GM18861 (cell line): ENCODE measurements at regions not wholly inside any gene's neighbourhood (a gene's known extent, or its start where the extent isn't known, plus 50 kb on each side); places are given as distances from the start of the nearest gene placed in this dataset.
"Not testable (repeated sequence)": the region's sequence is repeated elsewhere in the genome, so short reads cannot be mapped to it uniquely, and the experiment has no call there.

Source experiments
- ATAC-seq: cut with Tn5 transposase; IDR thresholded peaks from one replicate; pipeline ENCODE4 v1.9.1; 2021; ENCODE audit not compliant: unreplicated experiment

DNA sequence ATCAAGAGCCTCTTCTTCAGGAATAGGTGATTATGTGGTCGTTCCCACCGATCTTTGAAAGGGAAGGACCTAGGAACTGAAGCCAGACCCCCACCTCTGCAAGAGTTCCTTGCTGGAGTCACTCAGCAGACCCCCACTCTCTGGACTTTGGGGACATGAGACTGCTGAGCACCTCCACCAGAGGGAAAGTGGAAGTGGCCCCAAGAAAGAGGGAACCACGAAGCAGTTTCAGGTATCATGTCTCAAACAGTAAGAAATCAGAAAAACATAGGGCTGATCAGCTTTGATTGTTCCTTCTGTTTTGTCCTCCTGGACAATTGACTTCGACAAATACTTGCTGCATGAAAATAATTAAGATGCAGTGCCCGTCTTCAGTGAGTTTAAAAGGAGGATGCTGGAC lies 84.2 kb upstream of the ADORA2B start:
- not testable (repeated sequence) for ATAC-seq

DNA sequence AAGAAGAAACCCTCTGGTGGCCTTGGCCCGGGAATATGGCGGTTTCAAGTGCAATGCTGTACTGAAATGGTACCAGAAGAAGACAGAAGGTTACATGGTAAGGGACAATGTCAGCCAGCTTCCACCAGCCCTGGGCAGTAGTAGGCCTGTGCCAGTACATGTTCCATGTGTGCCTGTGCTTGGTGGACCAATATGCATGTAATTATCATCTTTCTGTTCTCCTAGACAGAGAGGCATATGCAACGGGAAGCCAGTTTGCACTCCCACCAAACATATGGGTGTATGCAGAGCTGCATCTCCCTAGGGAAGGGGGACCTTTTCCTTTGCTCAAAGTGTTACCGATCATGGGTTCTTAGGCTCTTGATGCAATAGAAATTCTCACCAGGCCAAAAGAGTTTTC lies 80.9 kb upstream of the ADORA2B start:
- not testable (repeated sequence) for ATAC-seq

DNA sequence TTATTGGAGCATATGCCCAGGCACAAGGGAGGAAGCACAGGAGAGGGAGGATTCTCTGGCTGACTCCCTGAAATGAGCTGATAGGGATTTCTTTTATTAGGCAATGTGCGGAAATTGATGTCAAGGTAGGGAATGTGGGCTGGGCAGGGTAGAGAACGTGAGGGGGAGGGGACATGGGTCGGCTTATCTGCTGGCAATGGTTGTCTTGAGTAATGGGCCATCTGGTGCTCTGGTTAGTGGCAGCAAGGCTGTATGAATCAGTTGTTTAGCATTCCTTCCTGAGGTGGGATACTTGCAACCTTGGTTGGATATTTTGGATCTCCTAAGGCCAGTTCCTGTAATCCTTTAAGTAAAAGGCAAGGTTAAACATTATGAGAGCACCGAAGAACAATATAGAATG lies 80.5 kb upstream of the ADORA2B start:
- ATAC-seq, result not testable (repeated sequence)

DNA sequence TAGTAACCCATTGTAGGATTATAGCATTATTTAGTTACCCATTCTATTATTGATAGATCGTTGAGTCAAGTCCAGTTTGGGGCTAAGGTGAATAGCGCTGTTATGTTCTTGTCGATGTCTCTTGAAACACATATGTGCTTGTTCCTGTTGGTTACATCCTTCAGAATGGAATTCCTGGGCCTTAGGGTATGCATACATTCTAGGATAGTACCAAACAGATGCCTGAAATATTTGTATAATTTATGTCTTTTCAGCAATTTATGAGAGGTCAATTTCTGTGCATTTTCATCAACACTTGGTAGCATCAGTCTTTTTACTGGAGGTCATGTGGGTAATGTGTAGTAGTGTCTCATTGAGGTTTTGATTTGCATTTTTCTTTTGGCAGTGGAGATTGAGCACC lies 78.9 kb upstream of the ADORA2B start:
- not testable (repeated sequence) for ATAC-seq

DNA sequence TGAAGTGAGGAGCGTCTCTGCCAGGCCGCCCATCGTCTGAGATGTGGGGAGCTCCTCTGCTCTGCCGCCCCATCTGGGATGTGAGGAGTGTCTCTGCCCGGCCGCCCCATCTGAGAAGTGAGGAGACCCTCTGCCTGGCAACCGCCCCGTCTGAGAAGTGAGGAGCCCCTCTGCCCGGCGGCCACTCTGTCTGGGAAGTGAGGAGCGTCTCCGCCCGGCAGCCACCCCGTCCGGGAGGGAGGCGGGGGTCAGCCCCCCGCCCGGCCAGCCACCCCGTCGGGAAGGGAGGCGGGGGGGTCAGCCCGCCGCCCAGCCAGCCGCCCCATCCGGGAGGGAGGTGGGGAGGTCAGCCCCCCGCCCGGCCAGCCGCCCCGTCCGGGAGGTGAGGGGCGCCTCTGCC lies 77.6 kb upstream of the ADORA2B start:
- ATAC-seq, result not testable (repeated sequence)

DNA sequence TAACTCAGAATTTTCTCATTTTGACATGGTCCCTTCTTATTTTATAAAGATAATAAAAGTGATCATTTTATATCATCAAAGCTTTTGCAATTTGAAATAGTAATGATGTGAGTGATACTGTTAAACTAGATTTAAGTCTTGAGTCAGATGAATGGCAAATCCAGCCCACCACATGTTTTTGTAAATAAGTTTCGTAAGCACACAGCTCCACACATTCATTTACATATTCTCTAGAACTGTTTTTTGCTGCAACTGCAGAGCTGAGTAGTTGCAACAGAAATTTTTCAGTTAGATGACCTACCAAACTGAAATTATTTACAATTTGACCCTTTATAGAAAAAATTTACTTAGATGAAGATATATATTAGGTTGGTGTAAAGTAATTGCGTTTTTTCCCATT lies 75.1 kb upstream of the ADORA2B start:
- ATAC-seq, result not testable (repeated sequence)

DNA sequence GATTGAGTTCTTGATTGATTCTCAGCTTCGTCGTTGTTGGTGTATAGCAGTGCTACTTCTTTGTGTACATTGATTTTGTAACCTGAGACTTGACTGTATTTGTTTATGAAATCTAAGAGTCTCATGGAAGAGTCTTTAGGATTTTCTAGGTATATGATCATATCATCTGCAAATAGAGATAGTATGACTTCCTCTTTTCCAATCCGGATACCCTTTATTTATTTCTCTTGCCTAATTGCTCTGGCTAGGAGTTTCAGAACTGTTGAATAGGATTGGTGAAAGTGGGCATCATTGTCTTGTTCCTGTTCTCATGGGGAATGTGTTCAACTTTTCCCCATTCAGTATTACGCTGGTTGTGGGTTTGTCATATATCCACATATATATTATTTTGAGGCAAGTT lies 72.3 kb upstream of the ADORA2B start:
- not testable (repeated sequence) for ATAC-seq

DNA sequence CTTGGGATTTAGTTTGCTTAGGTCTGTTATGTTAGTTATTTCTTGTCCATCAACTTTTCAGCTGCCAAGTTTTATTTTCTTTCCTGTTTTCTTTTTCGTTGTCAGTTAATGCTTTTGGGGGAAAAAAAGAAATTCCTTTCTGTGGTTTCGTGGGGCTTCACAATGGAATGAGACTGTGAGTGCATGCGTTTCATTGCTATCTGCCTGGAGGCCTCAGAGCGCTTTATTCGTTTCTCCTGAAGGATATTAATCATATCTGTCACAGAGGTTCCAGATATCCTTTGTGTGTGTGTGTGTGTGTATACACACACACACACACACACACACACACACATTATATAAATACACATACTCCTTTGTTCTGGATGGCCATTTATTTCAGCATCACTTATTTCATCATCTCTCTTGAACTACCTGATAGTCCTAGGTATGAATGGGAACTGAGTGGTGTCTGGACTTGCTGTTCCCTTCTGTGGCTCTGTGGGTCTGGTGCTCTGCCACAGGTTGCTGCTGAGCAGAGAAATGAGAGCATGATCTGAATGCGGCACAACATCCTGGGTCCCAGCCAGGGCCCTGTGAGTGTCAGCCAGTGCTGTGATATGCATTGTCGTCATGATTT lies 66.9 kb upstream of the ADORA2B start:
- ATAC-seq, result not testable (repeated sequence)

DNA sequence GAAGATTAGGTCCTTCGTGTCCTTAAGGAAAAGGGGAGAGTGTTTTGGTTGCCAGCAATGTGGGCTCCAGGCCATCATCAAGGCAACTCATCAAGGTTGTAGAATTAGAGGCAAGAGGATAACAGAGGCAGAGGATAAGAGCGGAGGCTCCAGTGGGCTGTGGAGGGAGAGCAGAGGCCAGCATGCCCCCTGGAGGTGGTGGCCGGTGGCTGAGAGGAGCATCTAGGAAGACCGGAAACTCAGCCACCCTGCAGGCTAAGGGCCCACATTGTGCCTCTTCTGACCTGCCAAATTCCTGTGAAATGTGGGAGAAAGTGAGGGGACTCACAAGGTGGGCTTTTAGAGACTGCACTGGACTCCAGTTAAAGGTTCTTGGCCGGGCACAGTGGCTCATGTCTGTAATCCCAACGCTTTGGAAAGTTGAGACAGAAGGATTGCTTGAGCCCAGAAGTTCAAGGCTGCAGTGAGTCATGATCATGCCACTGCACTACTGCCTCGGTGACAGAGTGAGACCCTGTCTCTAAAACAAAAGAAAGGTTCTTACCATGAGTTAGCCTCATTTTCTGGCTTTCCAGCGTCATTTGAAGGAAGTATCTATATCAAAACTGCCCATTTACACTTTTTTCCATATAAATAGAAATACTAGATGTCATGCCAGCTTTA lies 62.7 kb upstream of the ADORA2B start:
- ATAC-seq, result no peak

DNA sequence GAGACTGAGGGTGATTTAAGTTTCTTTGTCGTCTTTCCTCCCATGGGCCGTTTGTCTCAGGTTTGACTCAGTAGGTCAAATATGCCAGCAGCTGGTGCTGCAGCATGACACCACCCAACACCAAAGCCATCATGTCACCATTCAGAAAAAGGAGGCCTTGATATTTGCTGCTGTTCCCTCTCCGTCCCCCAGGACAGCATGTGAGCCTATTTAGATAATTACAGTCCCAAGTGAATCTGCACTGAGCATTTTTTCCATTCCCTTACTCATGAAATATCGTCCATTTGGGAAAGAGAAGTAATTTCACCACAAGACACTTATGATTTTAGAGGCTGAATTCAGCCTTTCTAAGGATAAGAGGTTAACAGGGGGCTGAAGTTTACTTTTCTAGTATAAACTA lies 62.2 kb upstream of the ADORA2B start:
- ATAC-seq, result no peak

DNA sequence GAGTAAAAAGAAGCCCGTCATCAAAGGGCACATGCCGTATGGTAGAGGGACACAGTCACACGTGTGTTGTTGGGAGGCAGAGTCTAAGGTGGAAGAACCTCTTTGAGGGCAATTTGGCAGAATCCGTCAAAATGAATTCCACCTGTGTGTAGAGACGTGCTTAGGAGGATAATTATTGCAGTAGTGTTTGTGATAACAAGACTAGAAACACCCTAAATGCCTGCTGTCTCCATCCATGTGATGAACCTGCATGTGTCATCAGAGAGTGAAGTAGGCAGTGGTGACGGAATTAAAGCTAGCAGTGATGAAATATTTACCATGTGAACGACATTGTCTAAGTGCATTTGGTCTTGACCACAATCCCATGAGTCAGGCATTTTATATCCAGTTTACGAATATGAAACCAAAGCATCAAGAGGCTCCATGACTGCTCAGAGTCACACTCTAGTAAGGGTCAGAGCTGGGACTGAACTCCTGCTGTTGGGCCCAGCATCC lies 61.3 kb upstream of the ADORA2B start:
- ATAC-seq, result no peak

DNA sequence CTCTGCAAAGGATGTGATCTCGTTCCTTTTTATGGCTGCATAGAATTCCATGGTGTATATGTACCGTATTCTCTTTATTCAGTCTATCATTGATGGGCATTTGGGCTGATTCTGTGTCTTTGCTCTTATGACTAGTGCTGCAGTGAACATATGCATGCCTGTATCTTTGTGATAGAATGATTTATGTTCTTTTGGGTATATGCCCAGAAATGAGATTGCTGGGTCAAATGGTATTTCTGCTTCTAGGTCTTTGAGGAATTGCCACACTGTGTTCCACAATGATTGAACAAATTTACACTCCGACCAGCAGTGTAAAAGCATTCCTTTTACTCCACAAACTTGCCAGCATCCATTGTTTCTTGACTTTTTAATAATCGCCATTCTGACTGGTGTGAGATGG lies 60.2 kb upstream of the ADORA2B start:
- no peak for ATAC-seq

DNA sequence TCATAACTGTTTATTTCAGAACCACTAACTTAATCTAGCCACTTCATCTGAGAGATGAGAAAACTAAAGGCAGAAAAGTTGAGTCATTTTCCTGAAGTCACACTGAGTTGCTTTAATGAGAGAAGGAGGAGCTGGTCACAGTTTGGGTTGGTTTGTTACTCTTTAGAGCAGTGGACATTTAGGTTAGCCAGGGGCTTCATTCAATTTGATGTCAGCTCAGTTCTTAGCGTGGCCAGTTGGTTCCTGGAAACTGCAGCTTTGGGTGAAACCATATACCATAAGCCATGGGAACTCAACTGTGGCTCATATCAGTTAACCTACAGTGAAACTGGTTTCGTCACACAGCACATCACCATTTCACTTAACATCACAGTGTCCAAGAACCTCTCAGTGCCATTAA lies 59.2 kb upstream of the ADORA2B start:
- no peak for ATAC-seq

DNA sequence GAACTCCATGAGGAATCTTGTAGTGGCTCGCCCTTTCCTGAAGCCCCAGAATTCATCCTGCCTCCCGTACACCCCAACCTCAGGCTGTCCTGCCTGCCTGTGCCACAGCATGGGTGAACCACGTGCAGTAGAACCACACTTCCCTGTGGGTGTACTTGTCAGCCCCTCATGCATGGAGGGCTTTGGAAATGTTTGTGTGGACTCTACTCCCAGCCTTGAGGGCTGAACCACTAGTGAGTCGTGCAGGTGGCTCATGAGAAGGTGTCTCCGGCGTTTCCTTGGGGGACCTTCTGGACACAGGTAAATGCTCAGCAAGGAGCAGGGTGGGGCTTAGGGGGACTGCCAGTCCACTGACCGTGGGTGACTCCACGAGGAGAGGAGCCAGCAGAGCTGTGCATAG lies 58.7 kb upstream of the ADORA2B start:
- no peak for ATAC-seq

DNA sequence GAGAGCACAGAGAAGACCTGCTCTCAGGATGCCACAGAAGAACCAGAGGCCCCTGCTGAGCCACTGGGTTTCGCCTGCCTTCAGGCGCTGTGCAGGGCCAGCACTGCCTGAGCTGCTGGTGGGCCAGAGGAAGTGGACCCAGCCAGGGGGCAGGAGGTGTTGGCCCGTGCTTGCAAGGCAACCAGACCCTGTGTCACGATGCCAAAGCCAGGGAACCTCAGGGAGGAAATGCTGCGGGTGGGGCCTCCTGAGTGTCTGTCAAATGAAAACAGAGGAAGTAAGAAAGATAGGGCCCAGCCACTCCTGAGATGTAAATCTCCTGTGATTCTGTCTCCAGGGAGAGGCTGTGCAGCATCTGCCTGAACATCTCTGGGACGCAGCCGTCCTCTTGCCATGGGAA lies 58.1 kb upstream of the ADORA2B start:
- no peak for ATAC-seq

DNA sequence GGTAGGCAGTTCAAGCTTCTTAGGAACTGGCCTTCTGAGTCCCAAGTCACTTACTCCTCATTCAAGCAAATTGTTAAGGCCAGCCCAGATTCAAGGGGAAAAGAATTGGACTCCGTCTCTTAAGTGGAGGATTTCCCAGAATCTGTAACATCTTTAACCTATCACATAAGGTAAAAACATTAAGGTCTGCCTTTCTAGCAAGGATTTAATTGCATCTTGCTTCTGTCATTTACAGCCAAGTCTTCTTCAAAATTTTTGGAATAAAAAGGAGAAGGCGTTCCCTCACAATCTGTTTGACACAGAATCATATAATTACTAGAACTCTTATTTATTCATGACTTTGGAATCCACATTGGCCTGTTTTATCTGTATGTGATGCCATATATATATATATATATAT lies 56.5 kb upstream of the ADORA2B start:
- ATAC-seq, result no peak

DNA sequence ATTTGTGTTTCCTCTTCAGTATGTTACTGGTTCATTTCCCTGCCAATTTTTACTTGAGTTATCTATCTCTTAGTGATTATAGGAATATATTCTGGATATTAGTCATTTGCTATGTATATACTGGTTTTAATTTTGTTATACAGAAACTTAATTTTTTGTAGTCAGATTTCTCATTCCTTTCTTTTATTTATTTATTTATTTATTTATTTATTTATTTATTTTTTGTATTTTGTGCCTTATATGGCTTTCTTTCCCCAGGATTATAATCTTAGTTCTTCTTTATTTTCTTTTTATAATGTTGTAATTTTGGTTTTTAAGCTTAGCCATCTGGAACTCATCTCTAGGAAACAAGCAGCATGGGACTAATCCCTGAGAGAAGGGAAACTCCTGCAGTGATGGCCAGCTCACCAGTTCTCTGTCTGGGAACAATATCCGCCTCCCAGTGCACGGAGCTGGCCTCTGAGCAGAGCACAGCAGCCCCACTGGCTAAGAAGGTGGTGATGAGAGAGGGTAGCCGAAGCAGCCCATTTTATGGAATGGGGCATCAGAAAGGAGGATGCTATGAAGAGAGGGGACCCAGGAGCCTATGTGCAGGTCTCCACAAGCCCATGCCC lies 54.5 kb upstream of the ADORA2B start:
- no peak for ATAC-seq

DNA sequence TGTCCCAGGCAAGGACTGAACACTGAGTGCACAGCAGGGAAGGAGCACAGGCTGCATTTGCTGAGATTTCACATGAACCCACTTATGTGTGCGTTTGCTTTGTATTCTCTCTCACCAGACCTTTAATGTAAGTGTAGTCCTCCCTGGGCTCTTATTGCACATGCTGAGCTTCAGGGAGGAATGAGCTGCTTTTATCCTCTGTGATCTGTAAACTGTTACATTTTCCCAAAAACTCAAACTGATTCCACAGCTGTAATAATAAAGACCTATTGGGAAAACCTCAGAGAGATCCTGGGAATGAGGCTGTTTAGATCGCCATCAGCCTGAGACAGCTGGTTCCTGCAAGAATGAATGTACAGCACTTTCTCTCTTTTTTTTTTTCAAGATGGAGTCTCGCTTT lies 53.6 kb upstream of the ADORA2B start:
- ATAC-seq, result no peak

DNA sequence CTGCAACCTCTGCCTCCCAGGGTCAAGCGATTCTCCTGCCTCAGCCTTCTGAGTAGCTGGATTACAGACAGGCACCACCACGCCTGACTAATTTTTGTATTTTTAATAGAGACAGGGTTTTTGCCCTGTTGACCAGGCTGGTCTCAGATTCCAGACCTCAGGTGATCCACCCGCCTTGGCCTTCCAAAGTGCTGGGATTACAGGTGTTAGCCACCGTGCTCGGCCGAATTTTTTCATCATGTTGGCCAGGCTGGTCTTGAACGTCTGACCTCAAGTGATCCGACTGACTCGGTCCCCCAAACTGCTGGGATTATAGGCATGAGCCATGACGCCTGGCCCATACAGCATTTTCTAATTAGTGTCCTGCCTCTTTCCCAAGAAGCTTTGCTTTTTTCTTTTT lies 52.7 kb upstream of the ADORA2B start:
- ATAC-seq, result no peak

DNA sequence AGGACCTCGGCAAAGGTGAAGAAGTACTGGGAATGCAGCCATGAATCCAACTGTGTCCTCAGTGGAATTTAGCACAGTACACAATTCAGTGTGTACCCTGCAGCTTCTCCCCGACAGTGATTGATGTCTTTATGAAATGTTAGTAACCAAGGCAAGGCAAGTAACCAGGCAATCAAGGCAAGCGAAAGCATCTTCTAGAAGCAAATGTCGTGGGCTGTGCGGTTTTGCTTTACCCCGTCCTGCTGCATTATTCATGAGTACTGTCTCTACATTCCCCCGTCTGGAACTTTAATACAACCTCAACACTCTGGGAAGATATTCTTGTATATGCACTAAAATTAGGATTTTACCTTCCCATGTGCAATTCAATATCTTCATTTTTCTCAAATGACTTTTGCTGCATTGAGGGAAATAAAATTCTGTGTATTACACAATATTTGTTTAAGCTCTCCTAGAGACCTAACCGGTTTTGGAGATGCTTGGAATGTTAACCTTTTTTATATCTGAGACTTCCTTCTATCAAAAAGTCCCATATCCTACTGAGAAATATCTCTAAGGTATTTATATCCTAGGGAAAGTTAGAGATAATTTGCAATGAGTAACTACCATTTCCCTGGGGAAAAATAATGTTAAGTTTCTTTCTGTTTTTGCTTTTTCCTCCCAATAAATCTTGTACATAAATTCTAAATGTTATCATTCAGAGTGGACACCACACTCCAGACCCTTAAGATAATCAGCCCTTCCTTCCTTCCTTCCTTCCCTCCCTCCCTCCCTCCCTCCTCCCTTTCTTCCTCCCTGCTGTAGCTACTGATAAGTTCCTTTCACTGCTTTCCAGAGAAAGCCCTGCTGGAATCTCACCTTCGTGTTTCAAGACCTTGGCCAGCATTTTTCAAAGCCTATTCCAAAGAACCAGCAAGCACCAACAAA lies 51.9 kb upstream of the ADORA2B start:
- ATAC-seq, result no peak

DNA sequence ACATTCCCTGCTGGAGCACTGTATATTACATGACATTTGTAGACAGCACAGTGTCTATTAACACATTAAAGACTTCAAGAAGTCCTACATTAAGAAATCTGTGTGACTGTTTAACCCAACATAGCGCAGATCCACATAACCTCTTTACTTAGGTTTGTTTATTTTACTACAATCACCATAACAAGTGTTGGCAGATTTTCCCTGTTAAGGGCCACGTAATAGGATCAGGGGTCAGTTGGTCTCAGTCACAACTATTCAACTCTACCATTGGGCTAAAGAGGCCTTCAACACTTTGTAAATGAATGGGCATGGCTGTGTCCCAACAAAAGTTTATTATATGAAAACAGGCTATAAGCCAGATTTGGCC lies 51.3 kb upstream of the ADORA2B start:
- no peak for ATAC-seq
